ENCODE measurements at regions not wholly inside any gene's neighbourhood (a gene's known extent, or its start where the extent isn't known, plus 50 kb on each side); places are given as distances from the start of the nearest gene placed in this dataset.
"Not testable (repeated sequence)": the region's sequence is repeated elsewhere in the genome, so short reads cannot be mapped to it uniquely, and the experiment has no call there.

GRCh38 chr7:153529651-153530165 lies 522.5 kb upstream of the DPP6 start:
- DNase-seq (ENCODE audit: low spot score), result no peak

DNA sequence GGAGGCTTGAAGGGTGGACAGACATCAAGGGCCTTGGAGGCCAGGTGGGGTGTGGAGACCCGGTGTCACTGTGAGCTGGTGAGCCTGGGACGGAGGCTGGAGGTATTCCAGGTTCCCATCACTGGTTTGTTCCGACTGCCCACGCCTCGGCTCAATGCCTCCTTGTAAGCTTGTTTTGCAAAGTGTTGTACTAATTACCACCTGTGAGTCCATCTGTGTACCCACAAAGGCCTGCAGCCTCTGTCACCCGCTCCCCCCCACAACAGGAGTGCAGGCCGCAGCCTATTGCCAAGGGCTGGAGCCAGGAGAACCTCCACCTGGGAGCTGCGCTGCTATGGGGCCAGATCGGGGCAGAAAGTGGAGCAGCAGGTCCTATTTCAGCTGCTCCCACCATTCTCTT lies 521.8 kb upstream of the DPP6 start:
- no peak for DNase-seq (ENCODE audit: low spot score)

GRCh38 chr7:153532326-153532725 lies 519.9 kb upstream of the DPP6 start:
- no peak for DNase-seq (ENCODE audit: low spot score)

- DNase-seq (ENCODE audit: low spot score), result no peak
Observed at GRCh38 chr7:153537271-153537670, 514.9 kb upstream of the DPP6 start.

DNA sequence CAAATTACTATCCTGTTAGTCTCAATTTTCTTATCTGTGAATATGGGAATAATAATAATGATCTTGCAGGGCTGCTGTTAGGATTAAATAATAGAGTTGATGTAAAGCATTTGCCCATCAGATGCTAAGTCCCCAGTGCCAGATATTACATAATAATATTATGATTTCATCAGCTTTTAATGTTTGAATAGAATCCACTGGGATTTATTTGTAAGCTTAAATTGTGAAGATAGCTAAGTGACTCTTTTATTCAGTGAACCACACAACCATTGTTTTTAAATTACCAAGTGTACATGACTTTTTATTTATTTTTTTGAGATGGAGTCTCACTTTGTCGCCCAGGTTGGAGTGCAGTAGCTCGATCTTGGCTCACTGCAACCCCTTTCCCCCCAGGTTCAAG lies 510.3 kb upstream of the DPP6 start:
- no peak for DNase-seq (ENCODE audit: low spot score)

GRCh38 chr7:153543232-153543631 lies 509.0 kb upstream of the DPP6 start:
- no peak for DNase-seq (ENCODE audit: low spot score)

GRCh38 chr7:153550173-153550572 lies 502.0 kb upstream of the DPP6 start:
- no peak for DNase-seq (ENCODE audit: low spot score)

DNA sequence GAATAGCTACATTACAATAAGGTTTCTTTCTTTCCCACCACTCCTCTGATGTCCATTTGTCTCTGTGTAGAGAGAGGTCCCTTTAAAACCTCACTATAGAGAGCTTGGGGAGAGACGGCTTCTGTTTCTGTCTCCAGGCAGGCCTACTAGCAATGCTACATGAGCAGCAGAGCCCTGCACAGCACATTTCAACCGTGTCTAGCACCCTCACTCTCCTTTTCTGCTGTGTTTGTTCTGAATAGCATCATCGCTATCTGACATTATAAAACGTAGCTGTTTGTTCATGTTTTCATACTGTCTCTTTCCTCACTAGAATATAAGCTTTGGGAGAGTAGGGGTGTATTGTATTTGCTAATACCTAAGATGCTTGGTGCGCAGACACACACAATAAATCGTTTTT lies 487.8 kb upstream of the DPP6 start:
- no peak for DNase-seq (ENCODE audit: low spot score)

DNA sequence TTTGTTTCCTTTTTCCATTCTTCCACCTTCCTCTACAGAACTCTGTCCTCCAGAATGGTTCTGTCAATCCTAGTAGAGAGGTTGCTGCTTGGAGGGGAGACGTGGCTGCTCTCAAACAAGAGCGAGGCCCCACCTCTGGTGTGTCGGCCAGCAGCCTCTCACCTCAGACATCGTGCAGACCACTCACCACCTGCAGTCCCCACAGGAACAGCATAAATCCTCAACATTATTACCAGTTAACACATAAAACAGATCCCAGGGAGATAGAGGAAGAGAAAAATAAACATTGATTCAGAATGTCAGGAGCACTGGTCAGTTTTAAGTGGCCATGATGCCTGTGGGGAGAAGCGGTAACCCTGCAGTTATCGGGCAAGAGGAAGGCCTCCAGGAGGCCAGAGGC lies 485.9 kb upstream of the DPP6 start:
- DNase-seq (ENCODE audit: low spot score), result no peak

- no peak for DNase-seq (ENCODE audit: low spot score)
Observed at GRCh38 chr7:153567426-153567825, 484.8 kb upstream of the DPP6 start.

GRCh38 chr7:153569520-153569919 lies 482.7 kb upstream of the DPP6 start:
- not testable (repeated sequence) for DNase-seq (ENCODE audit: low spot score)

- DNase-seq (ENCODE audit: low spot score), result no peak
Observed at GRCh38 chr7:153576096-153576495, 476.1 kb upstream of the DPP6 start.

GRCh38 chr7:153581419-153581818 lies 470.8 kb upstream of the DPP6 start:
- DNase-seq (ENCODE audit: low spot score), result no peak

DNA sequence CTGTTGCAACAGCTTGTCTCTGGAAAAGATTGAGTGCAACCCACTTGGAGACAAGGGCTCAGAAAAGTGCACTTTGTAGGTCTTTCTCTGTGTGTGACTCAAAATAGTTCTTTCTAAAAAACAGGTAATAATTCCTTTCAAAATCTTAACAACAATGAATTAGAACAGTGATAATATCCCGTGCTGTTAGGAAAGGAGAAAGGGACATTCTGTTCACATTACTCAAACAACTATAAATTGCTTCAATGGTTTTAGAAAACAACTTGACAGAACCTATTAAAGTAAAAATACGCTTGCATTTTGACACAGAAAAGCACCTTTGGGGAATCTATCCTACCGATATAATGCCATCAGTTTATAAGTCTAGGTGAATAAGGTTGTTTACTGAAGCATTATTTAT lies 468.1 kb upstream of the DPP6 start:
- no peak for DNase-seq (ENCODE audit: low spot score)

DNA sequence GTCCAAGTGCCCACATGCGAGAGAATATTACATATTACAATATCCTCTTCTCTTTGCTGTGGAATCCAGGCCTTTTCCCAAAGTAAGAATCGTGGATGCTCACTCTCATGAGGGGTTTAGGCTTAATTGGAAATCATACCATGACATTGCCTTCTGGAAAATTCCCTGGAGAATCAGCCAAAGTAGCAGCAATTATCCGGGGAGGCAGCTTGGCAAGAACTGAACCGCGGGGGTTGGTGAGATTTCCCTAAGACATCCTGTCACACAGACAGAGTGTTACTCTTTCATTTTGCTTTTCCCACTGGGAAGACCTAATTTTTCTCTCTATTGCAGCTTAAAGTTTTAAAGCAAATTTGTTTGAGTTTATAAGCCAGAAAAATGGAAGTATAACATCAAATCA lies 463.6 kb upstream of the DPP6 start:
- DNase-seq (ENCODE audit: low spot score), result no peak

- DNase-seq (ENCODE audit: low spot score), result no peak
Observed at GRCh38 chr7:153590136-153590535, 462.1 kb upstream of the DPP6 start.

GRCh38 chr7:153590571-153590970 lies 461.6 kb upstream of the DPP6 start:
- no peak for DNase-seq (ENCODE audit: low spot score)

DNA sequence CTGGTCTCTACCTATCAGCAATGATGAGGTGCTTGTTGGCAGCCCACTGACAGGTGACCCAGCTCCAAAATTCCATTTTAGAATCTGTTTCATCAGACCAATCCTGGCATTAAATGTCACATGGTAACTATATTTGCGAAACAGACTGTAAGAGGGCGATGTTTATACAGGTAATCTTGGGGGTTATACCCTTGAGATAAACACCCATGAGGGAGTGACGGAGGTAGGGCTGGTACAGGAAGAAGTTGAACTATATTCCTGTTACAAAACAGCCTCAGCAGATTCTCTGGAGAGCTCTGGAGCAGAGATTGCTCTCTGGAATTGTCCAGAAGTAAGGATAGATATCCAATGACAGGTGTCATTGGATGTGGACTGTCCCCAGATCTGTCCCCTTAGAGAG lies 444.8 kb upstream of the DPP6 start:
- no peak for DNase-seq (ENCODE audit: low spot score)

- DNase-seq (ENCODE audit: low spot score), result no peak
Observed at GRCh38 chr7:153616711-153617325, 435.4 kb upstream of the DPP6 start.

DNA sequence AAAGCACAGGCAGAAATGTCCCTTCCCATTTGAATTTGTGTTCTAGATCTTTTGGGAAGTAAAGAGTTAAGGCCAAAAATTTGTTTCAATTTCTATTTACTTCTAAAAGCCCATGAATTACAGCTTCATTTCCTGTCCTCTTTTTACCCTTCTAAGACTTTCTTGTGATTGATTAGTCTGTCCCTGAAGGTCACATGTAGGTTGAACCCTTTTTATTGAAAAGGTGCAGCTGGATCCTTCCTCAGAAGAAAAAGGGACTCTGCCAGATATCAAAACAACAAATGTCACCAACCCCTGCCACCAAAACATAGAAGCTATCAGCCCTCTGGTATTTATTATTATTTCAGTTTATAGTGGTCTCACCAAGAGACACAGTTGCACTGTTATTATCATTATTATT lies 424.9 kb upstream of the DPP6 start:
- no peak for DNase-seq (ENCODE audit: low spot score)

DNA sequence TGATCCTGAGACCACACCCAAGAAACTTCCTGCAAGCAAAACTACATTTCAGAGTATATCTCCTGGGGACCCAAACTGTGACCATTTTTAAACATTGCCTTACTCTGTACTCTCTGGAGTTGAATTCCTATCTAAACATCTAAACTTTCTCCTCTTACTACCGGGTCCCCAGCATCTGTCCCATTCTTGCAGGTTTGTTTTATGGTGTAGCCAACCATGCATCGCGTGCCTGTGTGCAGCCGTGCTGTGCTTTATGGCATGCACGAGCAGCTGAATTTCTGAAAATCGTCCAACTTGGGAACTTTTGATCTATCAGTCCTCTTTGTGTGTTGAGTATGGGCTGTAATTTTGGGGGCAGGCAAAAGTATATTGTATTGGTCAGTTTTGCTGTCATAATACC lies 423.8 kb upstream of the DPP6 start:
- DNase-seq (ENCODE audit: low spot score), result no peak

- DNase-seq (ENCODE audit: low spot score), result no peak
Observed at GRCh38 chr7:153628825-153629224, 423.4 kb upstream of the DPP6 start.

- DNase-seq (ENCODE audit: low spot score), result no peak
Observed at GRCh38 chr7:153638821-153639435, 413.3 kb upstream of the DPP6 start.

DNA sequence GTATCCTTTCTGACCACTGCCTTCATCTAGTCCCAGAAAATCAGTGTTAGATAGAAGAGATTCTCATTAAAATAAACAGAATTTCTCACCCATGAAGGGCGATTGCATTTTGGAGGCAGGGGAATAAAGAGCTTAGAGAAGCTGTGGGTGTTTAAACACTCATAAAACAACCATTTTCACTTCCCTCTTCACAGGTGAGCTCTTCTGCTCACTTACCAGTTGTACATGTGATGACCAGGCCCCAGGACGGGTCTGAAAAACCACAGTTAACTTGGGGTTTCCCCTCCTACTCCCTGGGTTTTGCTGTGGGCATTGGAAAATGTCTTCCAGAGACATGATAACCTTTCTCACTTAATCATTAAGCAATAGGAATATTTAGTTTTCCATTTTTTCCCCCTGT lies 411.6 kb upstream of the DPP6 start:
- no peak for DNase-seq (ENCODE audit: low spot score)

All from D341Med (cell line).